ENCODE measurements at regions not wholly inside any gene's neighbourhood (a gene's known extent, or its start where the extent isn't known, plus 50 kb on each side); places are given as distances from the start of the nearest gene placed in this dataset.
A peak's percentile ranks its signal among the peaks of the same experiment; 100 is the strongest.
"Not testable (repeated sequence)": the region's sequence is repeated elsewhere in the genome, so short reads cannot be mapped to it uniquely, and the experiment has no call there.

- no peak for DNase-seq
Measured at GRCh38 chr13:65343898-65344663, 1886.1 kb downstream of the PCDH9 start.

GRCh38 chr13:65342541-65343337, 1887.4 kb downstream of the PCDH9 start:
- DNase-seq: no peak

GRCh38 chr13:65339241-65339640, 1890.9 kb downstream of the PCDH9 start:
- peak; percentile 6 for DNase-seq

- DNase-seq: peak; percentile 3
Measured at GRCh38 chr13:65336916-65337315, 1893.2 kb downstream of the PCDH9 start.

- no peak for DNase-seq
Measured at GRCh38 chr13:65336087-65336749, 1893.9 kb downstream of the PCDH9 start.

- no peak for DNase-seq
Measured at GRCh38 chr13:65330691-65331090, 1899.4 kb downstream of the PCDH9 start.

- DNase-seq: no peak
Measured at GRCh38 chr13:65330287-65330686, 1899.8 kb downstream of the PCDH9 start.

GRCh38 chr13:65323192-65323591, 1906.9 kb downstream of the PCDH9 start:
- DNase-seq: not testable (repeated sequence)

GRCh38 chr13:65321423-65321822, 1908.7 kb downstream of the PCDH9 start:
- DNase-seq: not testable (repeated sequence)

- no peak for DNase-seq
Measured at GRCh38 chr13:65314008-65314407, 1916.1 kb downstream of the PCDH9 start.

- no peak for DNase-seq
Measured at GRCh38 chr13:65310663-65311328, 1919.3 kb downstream of the PCDH9 start.

- no peak for DNase-seq
Measured at GRCh38 chr13:65309906-65310305, 1920.2 kb downstream of the PCDH9 start.

GRCh38 chr13:65308729-65309128, 1921.4 kb downstream of the PCDH9 start:
- not testable (repeated sequence) for DNase-seq

- DNase-seq: no peak
Measured at GRCh38 chr13:65307056-65307455, 1923.1 kb downstream of the PCDH9 start.

GRCh38 chr13:65302691-65303090, 1927.4 kb downstream of the PCDH9 start:
- no peak for DNase-seq

GRCh38 chr13:65301506-65301905, 1928.6 kb downstream of the PCDH9 start:
- DNase-seq: no peak

- DNase-seq: no peak
Measured at GRCh38 chr13:65300220-65300619, 1929.9 kb downstream of the PCDH9 start.

- no peak for DNase-seq
Measured at GRCh38 chr13:65293530-65294198, 1936.5 kb downstream of the PCDH9 start.

- peak; percentile 65 for DNase-seq
Measured at GRCh38 chr13:65292488-65292901, 1937.6 kb downstream of the PCDH9 start.

GRCh38 chr13:65287405-65287804, 1942.7 kb downstream of the PCDH9 start:
- no peak for DNase-seq

GRCh38 chr13:65275838-65276630, 1954.1 kb downstream of the PCDH9 start:
- DNase-seq: no peak

GRCh38 chr13:65275108-65275507, 1955.0 kb downstream of the PCDH9 start:
- no peak for DNase-seq
